Aorta (tissue), 5 donors: ENCODE measurements at regions not wholly inside any gene's neighbourhood (a gene's known extent, or its start where the extent isn't known, plus 50 kb on each side); places are given as distances from the start of the nearest gene placed in this dataset.

ENCODE experiments used
- ATAC-seq: fragments of 200-7000 bp; cut with Tn5 transposase; one replicate; pipeline ENCODE4 v1.9.1; 2022; ENCODE audit warnings: moderate library complexity; ENCODE audit not compliant: low FRiP score
- DNase-seq, 2 donors: peaks; one replicate each; pipeline ENCODE4 v3.0.0-alpha.2; 2020
- H3K27ac ChIP-seq, 2 donors: one replicate each; pipeline ENCODE4 v1.5.1; 2013; ENCODE audit warnings: low read length in 2 of 2, mild to moderate bottlenecking in 2 of 2, moderate library complexity in 2 of 2, control low read depth in 1 of 2, inconsistent platforms in 1 of 2, low read depth in 1 of 2
- H3K27me3 ChIP-seq, 2 donors: one replicate each; pipeline ENCODE4 v1.6.1; 2013; ENCODE audit warnings: control low read depth in 1 of 2, low read length in 1 of 2, mild to moderate bottlenecking in 1 of 2, moderate library complexity in 1 of 2; ENCODE audit not compliant: insufficient read depth in 2 of 2, control insufficient read depth in 1 of 2
- H3K36me3 ChIP-seq, 2 donors: one replicate each; pipeline ENCODE4 v1.6.1; 2013; ENCODE audit warnings: control low read depth in 1 of 2, low read length in 1 of 2, mild to moderate bottlenecking in 1 of 2; ENCODE audit not compliant: insufficient read depth in 2 of 2, control insufficient read depth in 1 of 2
- H3K4me1 ChIP-seq, 2 donors: one replicate each; pipeline ENCODE4 v1.6.1; 2013; ENCODE audit warnings: low read length in 2 of 2, control low read depth in 1 of 2, mild to moderate bottlenecking in 1 of 2, moderate library complexity in 1 of 2; ENCODE audit not compliant: insufficient read depth in 2 of 2, control insufficient read depth in 1 of 2
- H3K4me3 ChIP-seq, 2 donors: one replicate each; pipeline ENCODE4 v1.5.1; 2013; ENCODE audit warnings: low read length in 2 of 2, control low read depth in 1 of 2, mild to moderate bottlenecking in 1 of 2
- H3K9me3 ChIP-seq: one replicate; pipeline ENCODE4 v1.6.1; 2013; ENCODE audit warnings: mild to moderate bottlenecking, low read length; ENCODE audit not compliant: control insufficient read depth
- WGBS, 2 donors: extraction: QIAGEN DNeasy Blood & Tissue Kit; methylation state at CpG; one replicate each; pipeline ENCODE4 v1.1.7; 2013; 5-methylcytosine and 5-hydroxymethylcytosine counted together
- intact Hi-C, 2 donors: fragments of 100-400 bp; cut with DNase I; formaldehyde crosslinking; loops; one replicate each; pipeline versions ENCODE4 v1.14.2 to v1.15.0; 2022
- donor health status: healthy with polysubstance abuse.
- donor health status: Bipolar disorder and iron deficiency.
- donor health status: DM: no; HTN: no; CAD: no.
- donor health status: DM: no; HTN: no; CAD: no.
- donor health status: DM: yes; HTN: yes; CAD: no.

GRCh38 chr5:44932922-44933585, 124.3 kb downstream of the MRPS30 start:
- no peaks in the 10 kb centered on the region for H3K36me3 ChIP-seq
- H3K27ac ChIP-seq: no peak overlapping the region
- WGBS, 2 donors: 70 to 77% methylated on average over 3 of the region's 3 CpGs
- no peaks in the 10 kb centered on the region for H3K27me3 ChIP-seq
- no peak for DNase-seq
- no peak overlapping the region for H3K4me3 ChIP-seq
- H3K9me3 ChIP-seq: peaks cover 2% of the 10 kb centered on the region
- H3K4me1 ChIP-seq: no peaks in the 10 kb centered on the region
- intact Hi-C loops: no loop called here
- no peak for ATAC-seq

- WGBS, 2 donors: 53 to 56% methylated on average over 3 of the region's 3 CpGs
- no peaks in the 10 kb centered on the region for H3K27me3 ChIP-seq
- H3K36me3 ChIP-seq: no peaks in the 10 kb centered on the region
- H3K27ac ChIP-seq: no peak overlapping the region
- DNase-seq: no peak
- peaks cover 2% of the 10 kb centered on the region for H3K9me3 ChIP-seq
- intact Hi-C loops: no loop called here
- no peak for ATAC-seq
- no peak overlapping the region for H3K4me3 ChIP-seq
- H3K4me1 ChIP-seq: no peaks in the 10 kb centered on the region
These were observed 124.9 kb downstream of the MRPS30 start for GRCh38 chr5:44933686-44934085.

GRCh38 chr5:44935262-44935661, 126.5 kb downstream of the MRPS30 start:
- Histone ChIP-seq H3K27me3 (no peaks in the 10 kb centered on the region), H3K27ac (no peak overlapping the region), H3K36me3 (no peaks in the 10 kb centered on the region), H3K4me3 (no peak overlapping the region), H3K9me3 (peaks cover 2% of the 10 kb centered on the region), H3K4me1 (no peaks in the 10 kb centered on the region)
- intact Hi-C loops: no loop called here
- 90 to 93% methylated on average over 1 of the region's 1 CpG for WGBS, 2 donors
- ATAC-seq: no peak
- DNase-seq: no peak

- Histone ChIP-seq H3K4me1 (no peaks in the 10 kb centered on the region), H3K27me3 (no peaks in the 10 kb centered on the region), H3K36me3 (no peaks in the 10 kb centered on the region), H3K4me3 (no peak overlapping the region), H3K27ac (no peak overlapping the region), H3K9me3 (peaks cover 2% of the 10 kb centered on the region)
- WGBS, 2 donors: 56 to 62% methylated on average over 2 of the region's 2 CpGs
- DNase-seq (no peak), ATAC-seq (no peak)
- intact Hi-C loops: no loop called here
These were observed 127.1 kb downstream of the MRPS30 start for GRCh38 chr5:44935871-44936270.

GRCh38 chr5:44942524-44943001, 133.8 kb downstream of the MRPS30 start:
- ATAC-seq: no peak
- 41 to 50% methylated on average over 4 of the region's 4 CpGs for WGBS, 2 donors
- no peaks in the 10 kb centered on the region for H3K36me3 ChIP-seq
- no peak overlapping the region for H3K4me3 ChIP-seq
- no peaks in the 10 kb centered on the region for H3K4me1 ChIP-seq
- intact Hi-C loops: no loop called here
- no peaks in the 10 kb centered on the region for H3K9me3 ChIP-seq
- DNase-seq: no peak
- no peaks in the 10 kb centered on the region for H3K27me3 ChIP-seq
- no peak overlapping the region for H3K27ac ChIP-seq

GRCh38 chr5:44943647-44944046, 134.9 kb downstream of the MRPS30 start:
- ATAC-seq: no peak
- intact Hi-C loops: no loop called here
- DNase-seq: no peak
- H3K4me1 ChIP-seq: no peaks in the 10 kb centered on the region
- no peak overlapping the region for H3K27ac ChIP-seq
- H3K36me3 ChIP-seq: no peaks in the 10 kb centered on the region
- H3K4me3 ChIP-seq: no peak overlapping the region
- WGBS, 2 donors: 87 to 89% methylated on average over 2 of the region's 2 CpGs
- no peaks in the 10 kb centered on the region for H3K27me3 ChIP-seq
- H3K9me3 ChIP-seq: no peaks in the 10 kb centered on the region

GRCh38 chr5:44945743-44946142, 137.0 kb downstream of the MRPS30 start:
- no peak for ATAC-seq
- Histone ChIP-seq H3K36me3 (no peaks in the 10 kb centered on the region), H3K4me3 (no peak overlapping the region), H3K27me3 (no peaks in the 10 kb centered on the region), H3K4me1 (no peaks in the 10 kb centered on the region), H3K27ac (no peak overlapping the region), H3K9me3 (no peaks in the 10 kb centered on the region)
- intact Hi-C loops: no loop called here
- WGBS, 2 donors: 70 to 79% methylated on average over 1 of the region's 1 CpG
- DNase-seq: no peak

- no peak for DNase-seq
- Histone ChIP-seq H3K4me3 (no peak overlapping the region), H3K36me3 (no peaks in the 10 kb centered on the region), H3K4me1 (no peaks in the 10 kb centered on the region), H3K27ac (no peak overlapping the region), H3K27me3 (no peaks in the 10 kb centered on the region), H3K9me3 (no peaks in the 10 kb centered on the region)
- WGBS, 2 donors: 86 to 89% methylated on average over 4 of the region's 4 CpGs
- ATAC-seq: no peak
- intact Hi-C loops: no loop called here
These were observed 140.9 kb downstream of the MRPS30 start for GRCh38 chr5:44949687-44950086.

- Histone ChIP-seq H3K27ac (no peak overlapping the region), H3K9me3 (no peaks in the 10 kb centered on the region), H3K4me1 (no peaks in the 10 kb centered on the region), H3K27me3 (no peaks in the 10 kb centered on the region), H3K36me3 (no peaks in the 10 kb centered on the region), H3K4me3 (no peak overlapping the region)
- intact Hi-C loops: no loop called here
- ATAC-seq (no peak), DNase-seq (no peak)
- WGBS, 2 donors: 60 to 68% methylated on average over 3 of the region's 3 CpGs
These were observed 142.6 kb downstream of the MRPS30 start for GRCh38 chr5:44951371-44951770.
